Stimulated activated CD8-positive, alpha-beta memory T cell treated with anti-CD3 and anti-CD28 coated beads, Interleukin-7, amount 100 ng/mL, for 48 hours (primary cell): ENCODE measurements at regions not wholly inside any gene's neighbourhood (a gene's known extent, or its start where the extent isn't known, plus 50 kb on each side); places are given as distances from the start of the nearest gene placed in this dataset.

ENCODE experiments used
- DNase-seq, 2 donors: peaks; one replicate each; pipeline ENCODE4 v3.0.0-alpha.2; 2020; ENCODE audit warnings: low read depth in 1 of 2; ENCODE audit errors: extremely low read depth in 1 of 2

DNA sequence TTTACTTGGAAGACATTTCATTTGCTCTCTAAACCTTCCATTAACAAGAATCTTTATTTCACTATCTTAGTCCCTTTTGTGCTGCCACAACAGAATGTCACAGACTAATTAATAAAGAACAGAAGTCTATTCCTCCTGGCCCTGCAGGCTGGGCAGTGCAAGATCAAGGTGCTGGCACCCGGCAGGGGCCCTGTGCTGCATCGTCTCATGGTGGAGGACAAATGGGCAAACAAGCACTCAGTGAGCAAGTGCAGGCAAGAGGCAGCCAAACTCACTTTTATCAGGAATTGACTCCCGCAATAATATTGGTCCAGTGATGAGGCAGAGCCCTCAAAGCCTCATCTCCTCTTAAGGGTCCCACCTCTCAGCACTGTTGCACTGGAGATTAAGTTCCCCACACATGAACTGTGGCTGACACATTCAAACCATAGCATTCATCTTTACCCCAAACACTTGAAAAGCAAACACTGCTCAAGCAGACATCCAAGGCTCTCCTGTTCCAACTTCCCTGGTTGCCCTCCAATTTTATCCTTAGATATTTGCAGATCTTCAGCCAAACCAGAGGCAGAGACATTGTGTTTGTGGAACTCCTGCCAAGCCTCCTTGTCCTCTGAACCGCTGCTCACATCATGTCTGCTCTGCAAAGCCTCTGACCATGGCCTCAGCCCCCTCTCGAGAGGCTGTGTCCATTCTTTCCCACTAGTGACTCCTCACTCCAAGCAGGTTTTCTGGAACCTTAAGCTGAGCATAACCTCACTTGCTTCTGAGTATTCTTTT is 404.4 kb upstream of the SOX11 start:
- no peak for DNase-seq

DNA sequence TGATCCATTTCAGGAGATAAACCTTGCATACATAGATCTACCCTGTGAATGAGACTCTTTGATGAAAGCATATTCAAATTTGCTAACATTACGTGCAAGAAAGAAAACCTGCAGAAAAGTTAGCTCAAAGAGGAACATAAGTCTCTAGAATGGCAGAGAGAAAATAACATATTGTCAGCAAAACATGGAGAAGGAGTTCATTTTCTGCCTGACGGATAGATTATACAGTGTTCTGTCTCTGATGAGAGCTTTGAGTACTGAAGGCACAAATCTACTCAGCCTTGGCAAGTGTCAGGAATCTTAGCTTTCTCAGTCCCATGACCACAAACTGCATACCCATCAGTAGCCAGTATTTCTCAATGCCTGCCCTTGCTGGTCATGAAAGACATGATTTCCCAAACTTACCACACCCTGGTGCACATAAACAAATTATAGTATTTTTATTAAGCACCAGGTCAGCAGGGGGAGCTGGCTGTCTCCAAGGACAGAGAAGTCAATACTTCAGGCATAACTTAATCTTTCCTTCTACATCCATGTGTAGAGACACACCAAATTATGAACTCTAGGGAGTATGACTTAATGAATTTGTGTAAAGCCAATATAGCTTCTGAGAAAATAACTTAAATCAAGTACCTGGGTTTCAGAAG is 401.2 kb upstream of the SOX11 start:
- no peak for DNase-seq

DNA sequence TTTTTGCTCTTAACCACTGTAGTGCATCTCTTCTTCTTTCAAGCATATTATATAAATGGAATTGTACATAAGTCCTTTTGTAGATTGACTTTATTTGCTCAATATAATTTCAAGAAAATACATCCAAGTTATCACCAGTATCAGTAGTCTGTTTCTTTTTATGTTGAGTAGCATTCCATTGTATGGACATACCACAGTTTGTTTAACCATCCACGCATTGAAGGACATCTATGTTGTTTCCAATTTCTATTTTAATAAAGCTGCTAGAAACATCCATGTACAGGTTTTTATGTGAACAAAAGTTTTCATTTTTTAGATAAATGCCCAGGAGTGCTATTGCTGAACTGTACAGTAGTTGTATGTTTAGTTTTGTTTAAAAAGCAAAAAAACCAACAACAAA is 387.5 kb upstream of the SOX11 start:
- DNase-seq = no peak

DNA sequence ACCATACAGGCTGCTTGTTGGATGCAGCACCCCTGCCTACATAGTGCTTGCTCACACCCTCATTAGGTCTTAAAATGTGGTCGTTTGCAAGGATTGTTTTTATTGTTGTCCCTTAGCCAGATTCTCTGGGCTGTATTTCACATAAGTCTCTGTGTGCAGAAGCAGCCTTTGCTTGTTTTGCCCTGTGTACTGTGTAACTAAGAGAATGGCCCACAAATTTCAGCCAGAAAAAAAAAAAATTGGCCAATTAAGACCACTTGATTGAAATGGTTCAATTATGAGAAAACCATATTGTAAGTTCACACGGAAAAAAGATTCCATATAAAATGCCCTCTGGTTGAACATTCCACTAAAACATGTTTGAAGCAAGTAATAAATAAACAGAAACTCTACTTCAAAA is 377.1 kb upstream of the SOX11 start:
- DNase-seq = no peak

DNA sequence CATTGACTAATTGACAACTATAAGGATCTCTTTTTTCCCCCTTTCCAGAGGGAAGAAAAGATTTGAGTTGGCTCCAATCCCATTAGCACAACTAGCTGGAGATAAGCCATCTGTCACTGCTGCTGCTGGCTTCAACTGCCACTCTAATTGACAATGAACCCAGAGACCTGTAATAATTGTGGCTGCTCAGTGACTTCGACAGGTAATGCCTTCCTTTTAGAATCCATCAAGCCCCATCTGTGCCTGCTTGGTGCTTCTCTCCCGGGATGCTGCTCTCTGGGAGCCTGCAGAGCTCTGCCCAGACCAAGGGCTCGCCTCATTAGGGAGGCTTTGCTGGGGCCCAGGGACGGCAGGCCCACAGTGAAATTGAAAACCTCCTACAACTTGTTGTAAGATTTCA is 376.7 kb upstream of the SOX11 start:
- DNase-seq = no peak

DNA sequence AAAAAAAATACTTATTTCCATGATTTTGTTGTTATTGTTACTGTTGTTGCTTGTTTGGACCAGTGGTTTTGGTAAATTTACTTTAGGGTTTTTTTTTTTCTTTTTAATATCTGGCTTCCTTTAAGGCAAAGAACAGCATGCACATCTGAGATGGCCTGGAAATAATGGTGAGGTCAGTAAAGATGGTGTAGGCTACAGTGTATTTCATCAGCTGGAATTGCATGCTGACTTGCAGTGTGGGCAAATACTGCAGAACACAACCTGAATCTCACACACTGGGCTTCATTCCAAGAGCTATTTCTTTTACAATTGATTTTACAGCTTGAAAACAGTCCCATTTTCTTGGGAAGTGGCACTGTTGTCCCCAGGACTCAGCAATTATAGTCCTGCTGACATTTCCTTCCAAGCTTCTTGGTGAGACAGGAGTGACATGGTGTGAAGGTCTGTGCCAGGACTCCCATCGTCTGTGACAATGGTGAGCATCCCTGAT is 376.1 kb upstream of the SOX11 start:
- no peak for DNase-seq

DNA sequence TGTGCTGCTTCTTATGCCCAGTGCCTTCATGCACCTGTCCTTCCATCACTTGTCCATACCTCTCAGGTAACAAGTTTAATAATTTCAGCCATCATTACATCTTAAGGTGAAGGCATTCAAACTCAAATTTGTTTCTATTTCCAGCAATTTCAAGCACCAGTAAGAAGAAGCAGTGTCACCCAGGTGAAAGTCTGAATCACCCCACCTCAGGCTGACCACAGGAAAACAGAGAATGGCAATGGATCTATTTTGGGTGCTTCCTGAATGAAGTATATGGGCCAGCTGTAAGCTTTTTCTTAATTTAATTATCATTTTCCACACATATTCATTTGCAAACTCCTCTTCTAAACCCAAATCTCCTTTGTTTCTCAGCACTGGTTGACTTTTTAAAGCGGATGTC is 372.7 kb upstream of the SOX11 start:
- DNase-seq = no peak

DNA sequence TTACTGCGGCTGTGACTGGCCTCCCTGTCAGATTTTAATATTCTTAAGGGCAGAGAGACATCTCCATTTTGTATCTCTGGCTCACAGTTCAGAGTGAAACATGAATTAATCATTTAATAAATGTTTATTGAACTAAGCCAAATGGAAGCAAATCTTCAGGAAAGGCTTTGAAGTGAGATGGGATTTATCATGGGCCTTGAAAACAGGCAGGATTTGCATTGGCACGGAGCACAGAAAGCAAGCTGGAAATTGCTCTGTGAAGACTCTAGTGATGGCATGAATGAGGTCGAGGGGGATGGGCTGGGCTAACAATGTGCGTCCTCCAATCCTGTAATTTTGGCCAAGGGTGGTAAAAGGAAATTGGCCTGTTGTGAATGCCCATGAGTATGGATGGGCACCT is 369.8 kb upstream of the SOX11 start:
- DNase-seq = no peak

DNA sequence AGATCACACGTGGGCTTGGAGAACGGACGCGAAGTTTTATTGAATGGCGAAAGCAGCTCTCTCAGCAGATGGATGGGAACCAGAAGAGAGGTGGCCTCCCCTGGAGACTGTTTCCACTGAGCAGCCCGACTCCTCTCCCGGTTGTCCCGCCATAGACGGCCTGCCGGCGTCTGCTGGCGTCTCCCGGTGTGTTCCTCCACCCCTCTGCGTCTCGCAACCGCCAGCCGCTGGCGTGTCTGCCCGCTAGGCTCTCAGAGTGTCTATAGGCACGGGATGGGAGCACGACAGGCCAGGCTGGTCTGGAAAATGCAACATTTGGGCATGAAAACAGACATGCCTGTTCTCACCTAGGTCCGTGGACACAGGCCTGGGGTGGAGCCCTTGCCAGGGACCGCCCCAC is 366.7 kb upstream of the SOX11 start:
- DNase-seq = no peak

DNA sequence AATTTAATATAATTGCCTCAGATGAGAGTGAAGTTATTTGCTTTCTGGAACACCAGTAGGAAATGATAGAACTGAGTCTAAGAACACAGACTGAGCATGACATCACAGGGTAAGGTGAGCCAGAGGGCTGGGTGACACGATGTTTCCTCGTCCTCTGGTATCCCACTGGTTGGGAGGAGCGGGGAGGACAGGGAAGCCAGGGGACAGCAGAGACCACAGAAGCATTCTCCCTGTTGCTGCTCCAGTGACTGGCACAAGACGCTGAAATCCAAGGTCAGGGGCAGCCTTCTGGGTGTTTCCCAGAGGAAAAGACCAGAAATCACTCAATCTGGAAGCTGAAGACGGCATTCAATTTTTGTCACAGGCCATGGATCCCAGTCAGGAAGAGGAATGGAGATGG is 363.4 kb upstream of the SOX11 start:
- DNase-seq = no peak

DNA sequence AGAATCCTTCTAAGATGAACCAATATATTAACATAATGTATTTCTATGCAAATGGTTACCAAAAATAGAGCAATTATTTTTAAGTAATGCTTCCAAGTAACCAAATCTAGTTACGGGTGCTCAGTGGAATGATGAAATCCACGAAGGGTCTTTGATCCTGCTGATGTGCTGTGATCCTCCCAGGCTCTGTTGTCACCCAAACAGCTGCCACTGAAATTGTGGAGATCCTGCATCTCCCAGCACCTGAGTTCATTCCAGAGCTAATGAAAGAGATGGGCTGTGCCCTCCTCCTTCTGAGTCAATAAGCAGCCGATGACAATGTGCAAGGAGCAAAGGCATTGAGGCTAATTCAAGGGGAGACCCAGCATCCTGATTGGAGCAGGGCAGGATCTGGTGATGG is 362.4 kb upstream of the SOX11 start:
- DNase-seq = no peak

DNA sequence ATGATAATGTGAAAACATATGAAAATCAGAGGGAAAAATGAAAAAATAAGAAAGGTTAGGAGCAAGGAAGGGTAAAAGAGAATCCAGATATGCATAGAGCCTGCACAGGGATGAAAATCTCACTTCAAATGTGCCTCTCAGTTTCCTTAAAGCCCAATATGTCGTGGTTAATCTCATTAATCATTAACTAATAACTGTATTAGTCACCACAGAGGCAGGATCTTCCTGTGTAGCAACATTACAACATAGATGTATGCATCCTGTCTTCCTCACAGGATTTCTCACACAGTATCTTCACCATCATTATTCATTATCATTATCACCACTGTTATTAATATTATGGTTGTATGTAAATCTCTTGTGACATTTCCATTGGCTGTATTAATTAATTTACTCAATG is 361.2 kb upstream of the SOX11 start:
- no peak for DNase-seq

DNA sequence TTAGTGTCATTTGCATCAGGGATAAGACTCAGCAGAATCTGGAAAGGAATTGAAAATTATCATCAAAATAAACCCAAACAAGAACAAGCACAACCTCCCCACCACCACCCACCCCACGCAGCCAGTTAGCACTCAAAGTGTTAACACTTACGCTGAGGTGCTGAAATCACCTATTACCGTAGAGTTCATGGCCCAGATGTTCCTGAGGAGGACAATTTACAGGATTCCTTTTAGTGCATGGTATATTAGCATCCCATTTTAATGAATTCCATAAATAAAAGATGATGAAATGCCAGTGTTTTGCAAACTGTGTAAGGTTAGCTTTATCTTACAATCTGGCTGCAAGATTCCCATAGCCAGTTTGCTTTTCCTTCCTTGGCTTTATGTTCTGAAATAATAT is 359.3 kb upstream of the SOX11 start:
- DNase-seq = no peak

DNA sequence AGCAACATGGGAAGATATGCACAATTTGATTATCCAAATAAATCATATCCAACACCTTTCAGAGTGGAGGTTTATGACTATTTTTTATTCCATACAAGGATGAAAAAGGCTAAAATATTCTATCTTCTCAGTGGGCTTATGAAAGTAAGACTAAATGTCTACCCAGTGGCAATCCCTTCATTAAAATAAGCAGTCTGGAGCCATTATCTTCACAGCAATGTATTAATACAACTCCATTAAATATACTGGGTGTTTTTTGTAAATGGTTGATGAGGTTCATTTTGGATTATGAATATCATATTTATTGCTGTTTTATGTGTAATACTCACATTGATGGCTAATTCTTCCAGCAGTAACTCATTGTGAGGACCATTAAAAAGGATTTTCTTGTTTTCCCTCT is 352.7 kb upstream of the SOX11 start:
- no peak for DNase-seq

DNA sequence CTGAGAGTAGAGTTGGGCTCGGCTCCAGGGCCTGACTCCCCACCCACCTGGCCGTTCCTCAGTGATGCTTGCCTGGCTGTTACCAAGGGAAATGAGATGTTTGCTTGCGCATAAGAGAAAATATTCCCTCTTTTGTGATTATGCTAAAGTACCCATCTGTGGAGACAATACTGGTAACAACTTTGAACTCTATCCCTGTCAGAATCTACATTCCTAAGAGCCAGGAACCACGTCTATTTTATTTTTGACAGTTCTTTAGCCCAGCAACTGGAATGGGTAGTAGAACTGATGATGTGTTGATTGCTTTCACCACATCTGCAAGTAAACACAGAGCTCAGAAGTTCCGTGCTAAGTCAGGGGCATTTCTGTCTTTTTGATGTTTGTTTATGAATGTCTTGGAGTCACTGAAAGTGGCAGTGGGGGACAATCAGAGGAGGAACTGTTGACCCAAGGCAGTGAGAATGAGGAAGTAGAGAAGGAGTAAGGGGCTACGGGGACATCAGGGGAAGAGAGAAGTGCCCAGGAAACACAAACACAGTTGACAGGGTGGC is 348.3 kb upstream of the SOX11 start:
- DNase-seq = no peak

DNA sequence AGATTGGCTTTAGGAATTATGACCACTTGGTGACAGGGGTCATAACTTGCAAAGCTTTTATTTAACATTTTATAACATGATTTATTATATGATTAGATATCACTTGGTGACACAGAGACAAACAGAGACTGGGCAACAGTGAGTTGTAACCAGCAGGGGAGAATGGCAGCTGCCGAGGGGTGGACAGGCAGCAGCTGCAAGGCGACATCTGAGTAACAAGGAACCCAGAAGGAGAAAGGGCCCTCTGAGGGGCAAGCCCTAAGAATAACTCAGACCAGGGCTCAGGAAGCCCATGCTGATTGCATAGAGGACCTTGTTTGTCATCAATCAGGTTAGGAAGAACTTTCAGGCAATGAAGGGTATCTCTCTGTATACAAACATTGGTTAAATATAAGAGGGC is 339.9 kb upstream of the SOX11 start:
- DNase-seq = no peak

DNA sequence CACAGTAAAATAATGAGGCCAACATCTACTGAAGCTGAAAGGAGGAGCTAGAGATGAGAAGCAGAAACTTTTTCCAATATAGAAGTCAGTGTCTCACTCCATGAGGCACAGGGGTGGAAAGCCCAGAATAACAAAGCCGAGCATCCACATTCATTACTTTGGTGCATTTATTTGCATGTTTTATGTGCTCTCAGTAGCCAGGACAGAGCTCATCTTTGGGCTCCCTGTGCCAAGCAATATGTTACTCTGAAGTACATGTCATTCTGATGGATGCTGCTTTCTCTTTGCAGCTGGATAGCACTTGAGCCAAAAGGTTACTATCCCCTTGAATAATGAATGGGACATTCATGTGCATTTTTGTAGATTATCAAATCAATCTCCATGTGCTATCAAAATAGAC is 338.6 kb upstream of the SOX11 start:
- DNase-seq = no peak

DNA sequence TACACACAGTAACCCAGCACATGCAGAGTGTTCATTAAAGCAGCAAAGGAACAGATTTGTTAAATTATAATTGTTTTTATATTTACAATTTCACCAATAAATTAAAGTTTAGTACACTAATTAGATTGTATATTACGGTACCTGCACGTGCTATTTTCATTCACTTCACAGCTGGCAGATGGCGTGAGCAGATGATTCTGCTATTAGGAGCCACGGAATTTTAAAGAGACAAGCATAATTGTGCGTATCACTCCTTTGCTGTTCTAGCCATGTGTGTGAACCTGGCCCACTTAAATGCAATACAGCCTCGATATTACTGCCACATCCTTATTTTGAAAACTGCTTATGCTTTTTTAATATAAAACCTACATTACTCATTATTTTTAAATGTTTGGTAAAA is 332.8 kb upstream of the SOX11 start:
- no peak for DNase-seq

DNA sequence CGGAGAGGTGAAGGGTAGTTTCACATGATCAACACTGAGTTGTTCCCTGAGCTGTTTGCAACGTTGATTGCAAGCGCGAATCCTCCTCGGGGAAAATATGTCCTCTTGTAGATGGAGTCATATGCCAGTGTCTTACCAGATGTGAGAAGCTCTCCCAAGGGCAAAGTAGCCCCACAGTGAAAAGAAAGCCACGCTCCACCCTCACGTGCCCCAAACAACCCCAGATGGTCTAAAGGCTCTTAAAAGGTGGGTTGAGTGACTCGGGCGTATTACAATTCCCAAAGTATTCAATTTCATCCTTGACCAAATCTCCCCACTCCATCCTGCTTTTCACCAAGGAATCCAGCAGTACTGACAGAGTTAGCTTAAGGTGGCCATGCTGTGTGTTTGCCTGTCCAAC is 332.1 kb upstream of the SOX11 start:
- no peak for DNase-seq

DNA sequence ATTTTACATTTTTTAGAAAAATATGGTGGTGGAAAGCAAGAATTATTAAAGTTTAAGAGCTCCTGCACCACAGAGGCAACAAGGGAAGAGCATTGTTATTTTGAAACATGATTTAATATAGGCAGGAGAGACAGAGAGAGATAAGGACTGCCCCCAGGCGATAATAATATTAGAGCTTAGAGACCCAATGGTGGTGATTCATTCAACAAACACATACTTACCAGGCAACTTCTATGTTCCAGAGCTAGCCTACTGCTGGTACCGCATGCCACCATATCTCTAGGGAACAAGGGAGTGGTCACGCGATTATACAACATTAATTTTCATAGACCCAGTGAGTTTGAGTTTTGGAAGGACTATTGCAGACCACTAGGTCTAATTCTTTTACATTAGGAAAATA is 327.8 kb upstream of the SOX11 start:
- no peak for DNase-seq

DNA sequence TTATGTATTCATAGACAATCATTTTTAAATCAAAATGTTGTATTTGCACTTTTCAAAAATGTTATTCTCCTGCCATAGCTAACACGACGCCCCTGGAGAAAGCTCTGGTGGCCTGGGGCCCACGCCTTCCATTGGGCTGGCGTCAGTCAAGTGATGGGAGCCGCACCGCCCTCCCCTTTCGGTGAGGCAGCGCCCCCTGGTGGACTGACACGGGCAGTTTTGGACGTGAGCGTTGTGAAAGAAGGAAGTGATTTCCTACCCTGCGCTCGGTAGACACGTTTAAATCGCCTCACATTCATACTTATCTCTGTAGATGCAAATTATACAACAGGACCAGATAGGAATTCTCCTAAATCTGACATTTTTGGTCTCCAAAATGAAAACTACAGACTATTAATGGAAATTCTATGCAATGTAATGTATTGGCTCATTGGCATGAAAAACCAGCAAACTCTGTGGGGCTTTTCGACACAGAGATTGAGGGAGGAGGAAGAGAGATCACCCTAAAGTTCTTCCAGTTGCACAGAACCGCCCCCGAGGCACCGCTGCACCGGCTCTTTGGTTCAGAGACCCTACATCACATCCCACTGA is 326.2 kb upstream of the SOX11 start:
- DNase-seq = peak; percentile 15 to 22

DNA sequence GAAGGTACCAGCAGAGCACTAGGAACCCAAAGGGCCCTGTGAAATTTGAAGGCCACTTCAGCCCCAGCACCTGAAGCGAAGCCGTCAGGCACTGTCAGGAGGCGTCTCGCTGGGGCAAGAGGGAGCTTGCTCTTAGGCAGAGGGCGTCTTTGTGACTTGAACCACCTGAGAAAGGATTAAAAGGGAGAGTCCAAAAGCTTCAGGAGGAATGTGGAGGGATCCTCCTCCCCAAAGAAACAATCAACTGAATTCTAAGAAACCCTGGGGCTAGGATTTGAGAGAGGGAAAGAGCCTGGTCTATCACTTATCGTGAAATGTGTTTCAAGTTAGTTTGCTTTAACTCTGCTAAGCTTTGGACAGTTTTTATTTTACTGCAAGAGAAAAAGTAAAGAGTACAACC is 324.9 kb upstream of the SOX11 start:
- no peak for DNase-seq
